ENCODE measurements at regions not wholly inside any gene's neighbourhood (a gene's known extent, or its start where the extent isn't known, plus 50 kb on each side); places are given as distances from the start of the nearest gene placed in this dataset.

- TF ChIP-seq DPF2 (CRISPR knock-in tag; IDR thresholded peaks at IDR 0.05; ENCODE audit: borderline replicate concordance, low read depth) = 0 out of 2 replicates have a peak, but pooled peaks have one; percentile 13
- no peak for TF ChIP-seq ZFAT (CRISPR knock-in tag; conservative IDR thresholded peaks at IDR 0.05)
- TF ChIP-seq, protein P1, sequence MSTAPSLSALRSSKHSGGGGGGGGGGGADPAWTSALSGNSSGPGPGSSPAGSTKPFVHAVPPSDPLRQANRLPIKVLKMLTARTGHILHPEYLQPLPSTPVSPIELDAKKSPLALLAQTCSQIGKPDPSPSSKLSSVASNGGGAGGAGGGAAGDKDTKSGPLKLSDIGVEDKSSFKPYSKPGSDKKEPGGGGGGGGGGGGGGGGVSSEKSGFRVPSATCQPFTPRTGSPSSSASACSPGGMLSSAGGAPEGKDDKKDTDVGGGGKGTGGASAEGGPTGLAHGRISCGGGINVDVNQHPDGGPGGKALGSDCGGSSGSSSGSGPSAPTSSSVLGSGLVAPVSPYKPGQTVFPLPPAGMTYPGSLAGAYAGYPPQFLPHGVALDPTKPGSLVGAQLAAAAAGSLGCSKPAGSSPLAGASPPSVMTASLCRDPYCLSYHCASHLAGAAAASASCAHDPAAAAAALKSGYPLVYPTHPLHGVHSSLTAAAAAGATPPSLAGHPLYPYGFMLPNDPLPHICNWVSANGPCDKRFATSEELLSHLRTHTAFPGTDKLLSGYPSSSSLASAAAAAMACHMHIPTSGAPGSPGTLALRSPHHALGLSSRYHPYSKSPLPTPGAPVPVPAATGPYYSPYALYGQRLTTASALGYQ (CRISPR knock-in tag; IDR thresholded peaks at IDR 0.05) = 0 out of 2 replicates have a peak, but pooled peaks have one; percentile 38
- peak; percentile 97 for TF ChIP-seq MIXL1 (CRISPR knock-in tag; IDR thresholded peaks at IDR 0.05)
- 0 out of 2 replicates have a peak, but pooled peaks have one; percentile 24 for TF ChIP-seq ARNT2 (CRISPR knock-in tag; IDR thresholded peaks at IDR 0.05; ENCODE audit: low read depth)
- no peak for TF ChIP-seq ARHGAP35 (CRISPR knock-in tag; IDR thresholded peaks at IDR 0.05; ENCODE audit: borderline replicate concordance)
- TF ChIP-seq ZNF792 (CRISPR knock-in tag; IDR thresholded peaks at IDR 0.05) = peak; percentile 28; the same call in 1 of the 2 replicates
- TF ChIP-seq KDM1A (CRISPR knock-in tag; IDR thresholded peaks at IDR 0.05) = no peak
- TF ChIP-seq, protein P2, sequence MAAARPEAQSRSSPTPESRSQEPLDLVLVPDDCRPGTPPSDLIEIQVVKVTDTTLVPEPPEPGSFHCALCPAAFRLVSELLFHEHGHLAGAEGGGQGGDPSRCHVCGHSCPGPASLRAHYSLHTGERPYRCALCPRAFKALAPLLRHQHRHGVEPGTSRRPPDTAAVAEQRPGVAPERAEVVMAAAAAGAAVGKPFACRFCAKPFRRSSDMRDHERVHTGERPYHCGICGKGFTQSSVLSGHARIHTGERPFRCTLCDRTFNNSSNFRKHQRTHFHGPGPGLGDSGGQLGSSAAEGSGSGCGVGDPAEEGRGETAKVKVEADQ (CRISPR knock-in tag; IDR thresholded peaks at IDR 0.05; ENCODE audit: borderline replicate concordance) = 0 out of 2 replicates have a peak, but pooled peaks have one; percentile 36
- TF ChIP-seq ZNF12 (CRISPR knock-in tag; IDR thresholded peaks at IDR 0.05) = peak; percentile 10; the same call in 1 of the 2 replicates
- TF ChIP-seq MED1 (CRISPR knock-in tag; IDR thresholded peaks at IDR 0.05) = peak; percentile 76
- peak; percentile 64; the same call in 1 of the 2 replicates for TF ChIP-seq ZNF782 (CRISPR knock-in tag; IDR thresholded peaks at IDR 0.05; ENCODE audit: borderline replicate concordance)
- TF ChIP-seq ZNF317 (CRISPR knock-in tag; IDR thresholded peaks at IDR 0.05) = peak; percentile 62; the same call in 1 of the 2 replicates
- no peak for TF ChIP-seq ZNF34 (CRISPR knock-in tag; IDR thresholded peaks at IDR 0.05; ENCODE audit: borderline replicate concordance)
- TF ChIP-seq NONO (IDR thresholded peaks at IDR 0.05) = no peak
- peak; percentile 68 for TF ChIP-seq NONO (CRISPR knock-in tag; conservative IDR thresholded peaks at IDR 0.05)
- TF ChIP-seq RXRB (CRISPR knock-in tag; IDR thresholded peaks at IDR 0.05; ENCODE audit: borderline replicate concordance) = peak; percentile 46
- no peak for TF ChIP-seq KLF11 (CRISPR knock-in tag; IDR thresholded peaks at IDR 0.05)
- TF ChIP-seq, protein P3, sequence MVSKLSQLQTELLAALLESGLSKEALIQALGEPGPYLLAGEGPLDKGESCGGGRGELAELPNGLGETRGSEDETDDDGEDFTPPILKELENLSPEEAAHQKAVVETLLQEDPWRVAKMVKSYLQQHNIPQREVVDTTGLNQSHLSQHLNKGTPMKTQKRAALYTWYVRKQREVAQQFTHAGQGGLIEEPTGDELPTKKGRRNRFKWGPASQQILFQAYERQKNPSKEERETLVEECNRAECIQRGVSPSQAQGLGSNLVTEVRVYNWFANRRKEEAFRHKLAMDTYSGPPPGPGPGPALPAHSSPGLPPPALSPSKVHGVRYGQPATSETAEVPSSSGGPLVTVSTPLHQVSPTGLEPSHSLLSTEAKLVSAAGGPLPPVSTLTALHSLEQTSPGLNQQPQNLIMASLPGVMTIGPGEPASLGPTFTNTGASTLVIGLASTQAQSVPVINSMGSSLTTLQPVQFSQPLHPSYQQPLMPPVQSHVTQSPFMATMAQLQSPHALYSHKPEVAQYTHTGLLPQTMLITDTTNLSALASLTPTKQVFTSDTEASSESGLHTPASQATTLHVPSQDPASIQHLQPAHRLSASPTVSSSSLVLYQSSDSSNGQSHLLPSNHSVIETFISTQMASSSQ (IDR thresholded peaks at IDR 0.05; ENCODE audit: low read depth) = no peak
- TF ChIP-seq, protein P3 (CRISPR knock-in tag; IDR thresholded peaks at IDR 0.05; ENCODE audit: borderline replicate concordance) = 0 out of 2 replicates have a peak, but pooled peaks have one; percentile 22
- TF ChIP-seq ZSCAN29 (CRISPR knock-in tag; conservative IDR thresholded peaks at IDR 0.05) = peak; percentile 88; the same call in 1 of the 2 replicates
- TF ChIP-seq ZNF343 (CRISPR knock-in tag; IDR thresholded peaks at IDR 0.05) = no peak
- TF ChIP-seq ARNT (IDR thresholded peaks at IDR 0.05) = no peak
These were observed 103.7 kb downstream of the TTC6 start (continued) for GRCh38 chr14:37698840-37699777.
